Esophagus squamous epithelium (tissue), 5 donors: ENCODE measurements at regions not wholly inside any gene's neighbourhood (a gene's known extent, or its start where the extent isn't known, plus 50 kb on each side); places are given as distances from the start of the nearest gene placed in this dataset.

Experiments
- DNase-seq: peaks from one replicate; lab custom pipeline; 2025; lab: John Stamatoyannopoulos, UW
- H3K27ac ChIP-seq, 4 donors: fragments of 200-600 bp; sonication (generic); one replicate each; pipeline ENCODE4 v1.5.1; 2016 to 2019; ENCODE audit warnings: mild to moderate bottlenecking in 1 of 4
- H3K27me3 ChIP-seq, 4 donors: fragments of 200-600 bp; sonication (generic); 1 replicate in 3 of 4; 2 replicates in 1 of 4; pipeline versions ENCODE4 v1.5.1 to v1.6.0; 2017 to 2021; ENCODE audit warnings: antibody characterized with exemption in 1 of 4
- H3K36me3 ChIP-seq, 3 donors: fragments of 200-600 bp; sonication (generic); one replicate each; pipeline ENCODE4 v1.5.1; 2016 to 2019
- H3K4me1 ChIP-seq, 3 donors: fragments of 200-600 bp; sonication (generic); one replicate each; pipeline ENCODE4 v1.5.1; 2017 to 2019
- H3K4me3 ChIP-seq, 4 donors: fragments of 200-600 bp; sonication (generic); 1 replicate in 3 of 4; 2 replicates in 1 of 4; pipeline ENCODE4 v1.5.1; 2016 to 2019; ENCODE audit warnings: mild to moderate bottlenecking in 2 of 4, moderate library complexity in 1 of 4
- H3K9me3 ChIP-seq, 3 donors: fragments of 200-600 bp; sonication (generic); one replicate each; pipeline ENCODE4 v1.5.1; 2016 to 2019
- CTCF ChIP-seq, 6 experiments: fragments of 450-650 bp in 4 of 6; fragments of 200-600 bp in 2 of 6; sonication (generic) in 2 of 6; IDR thresholded peaks; one replicate each; pipeline ENCODE4 v1.5.1; 2016 to 2019; ENCODE audit warnings: antibody characterized with exemption in 6 of 6, mild to moderate bottlenecking in 4 of 6, moderate library complexity in 4 of 6
- POLR2A ChIP-seq, 4 donors: fragments of 450-650 bp; IDR thresholded peaks; one replicate each; pipeline ENCODE4 v1.6.1; 2017; ENCODE audit warnings: antibody characterized with exemption in 4 of 4, mild to moderate bottlenecking in 4 of 4, moderate library complexity in 3 of 4
- WGBS, 2 donors: methylation state at CpG; one replicate each; pipeline ENCODE4 v1.1.5; 2018; 5-methylcytosine and 5-hydroxymethylcytosine counted together
- intact Hi-C: fragments of 100-400 bp; cut with DNase I; formaldehyde crosslinking; loops from one replicate; pipeline ENCODE4 v1.15.0; 2022
- donor health status: DM: yes; HTN: yes; CAD: no.

DNA sequence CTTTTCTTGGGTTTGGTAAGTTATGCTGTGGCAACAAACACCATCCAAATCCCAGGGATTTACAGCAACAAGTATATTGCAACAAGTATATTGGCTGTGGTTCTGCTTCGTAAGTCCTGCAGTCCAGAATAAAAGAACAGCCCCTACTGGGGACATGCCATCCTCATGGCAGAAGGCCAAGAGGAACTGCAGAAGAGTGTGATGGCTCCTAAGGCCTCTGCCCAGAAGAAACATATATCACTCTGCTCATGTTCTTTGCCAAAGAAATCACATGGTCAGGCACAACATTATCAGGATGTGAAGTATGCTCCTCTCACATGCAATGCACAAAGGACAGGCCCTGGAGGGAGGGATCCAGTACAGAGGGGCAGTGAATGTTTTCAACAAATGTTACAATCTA is 159.6 kb upstream of the TAS2R1 start:
- H3K27ac ChIP-seq, result no peak overlapping the region
- H3K9me3 ChIP-seq, result no peaks in the 10 kb centered on the region
- no peak for DNase-seq
- TF ChIP-seq CTCF (IDR thresholded peaks at IDR 0.05) (no peak), POLR2A (IDR thresholded peaks at IDR 0.05) (no peak)
- 29% methylated on average over 1 of the region's 1 CpG; no CpG with 5 or more reads in 1 of the 2 donors for WGBS, 2 donors
- no peaks in the 10 kb centered on the region for H3K27me3 ChIP-seq
- H3K4me1 ChIP-seq, result no peaks in the 10 kb centered on the region
- H3K36me3 ChIP-seq, result no peaks in the 10 kb centered on the region
- H3K4me3 ChIP-seq, result no peak overlapping the region
- intact Hi-C loops, result no loop called here

- WGBS, 2 donors, result 34 to 49% methylated on average over 8 of the region's 8 CpGs
- no peak overlapping the region for H3K27ac ChIP-seq
- DNase-seq, result no peak
- no peaks in the 10 kb centered on the region for H3K27me3 ChIP-seq
- no peaks in the 10 kb centered on the region for H3K4me1 ChIP-seq
- intact Hi-C loops, result no loop called here
- TF ChIP-seq POLR2A (IDR thresholded peaks at IDR 0.05) (no peak), CTCF (IDR thresholded peaks at IDR 0.05) (no peak)
- no peaks in the 10 kb centered on the region for H3K36me3 ChIP-seq
- H3K4me3 ChIP-seq, result no peak overlapping the region
- H3K9me3 ChIP-seq, result no peaks in the 10 kb centered on the region
These were observed 157.9 kb upstream of the TAS2R1 start for GRCh38 chr5:9787861-9788600.

GRCh38 chr5:9786380-9787360 is 156.5 kb upstream of the TAS2R1 start:
- no peaks in the 10 kb centered on the region for H3K27me3 ChIP-seq
- intact Hi-C loops, result no loop called here
- H3K9me3 ChIP-seq, result no peaks in the 10 kb centered on the region
- WGBS, 2 donors, result 71 to 72% methylated on average over 6 of the region's 6 CpGs
- H3K36me3 ChIP-seq, result no peaks in the 10 kb centered on the region
- no peak for DNase-seq
- no peak overlapping the region for H3K27ac ChIP-seq
- no peak for TF ChIP-seq CTCF (IDR thresholded peaks at IDR 0.05)
- TF ChIP-seq POLR2A (IDR thresholded peaks at IDR 0.05), result no peak
- H3K4me1 ChIP-seq, result no peaks in the 10 kb centered on the region
- H3K4me3 ChIP-seq, result no peak overlapping the region

DNA sequence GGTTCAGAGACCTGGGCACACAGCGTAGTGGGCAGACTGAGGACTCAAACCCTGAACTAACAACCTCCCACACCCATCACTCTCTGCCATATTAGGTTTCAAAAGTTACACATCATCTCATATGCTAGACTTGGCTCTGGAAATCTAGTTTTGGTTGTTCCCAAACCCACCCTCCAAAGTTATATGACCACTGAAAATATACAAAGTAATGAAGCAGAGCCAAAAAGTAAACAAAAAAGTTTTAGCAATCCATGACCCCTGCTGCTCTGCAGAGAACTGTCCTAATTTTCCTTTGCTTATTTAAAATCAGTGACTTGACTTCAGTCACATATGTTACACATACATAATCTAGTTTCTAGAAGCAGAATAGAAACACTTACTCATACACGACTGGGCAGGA is 155.6 kb upstream of the TAS2R1 start:
- Histone ChIP-seq H3K36me3 (no peaks in the 10 kb centered on the region), H3K27me3 (no peaks in the 10 kb centered on the region), H3K27ac (no peak overlapping the region), H3K4me1 (no peaks in the 10 kb centered on the region), H3K4me3 (no peak overlapping the region), H3K9me3 (no peaks in the 10 kb centered on the region)
- 52 to 72% methylated on average over 2 of the region's 2 CpGs for WGBS, 2 donors
- no peak for DNase-seq
- TF ChIP-seq POLR2A (IDR thresholded peaks at IDR 0.05) (no peak), CTCF (IDR thresholded peaks at IDR 0.05) (no peak)
- intact Hi-C loops, result no loop called here

DNA sequence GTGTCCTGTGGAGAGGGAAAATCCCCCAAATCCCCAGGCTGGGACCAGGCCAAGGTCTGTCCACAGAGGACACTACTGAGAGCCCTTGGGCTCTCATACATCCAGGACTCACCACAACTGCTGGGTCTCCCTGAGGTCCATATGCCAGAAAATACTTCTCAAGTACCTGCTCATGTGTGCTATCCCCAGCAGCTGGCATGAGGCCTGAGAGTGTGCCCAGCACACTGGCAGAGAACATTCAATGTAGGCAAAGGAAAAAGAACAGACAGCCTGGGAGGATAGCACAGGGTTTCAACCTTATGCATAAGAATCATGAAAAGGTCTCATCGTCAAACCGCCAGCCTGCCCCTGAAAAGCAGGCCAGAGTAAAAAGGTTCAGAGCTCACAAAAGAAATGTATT is 154.1 kb upstream of the TAS2R1 start:
- H3K27ac ChIP-seq, result no peak overlapping the region
- no peaks in the 10 kb centered on the region for H3K9me3 ChIP-seq
- intact Hi-C loops, result no loop called here
- TF ChIP-seq CTCF (IDR thresholded peaks at IDR 0.05) (no peak), POLR2A (IDR thresholded peaks at IDR 0.05) (no peak)
- whole genome bisulfite sequencing, 2 donors, result 100% methylated on average over 2 of the region's 2 CpGs
- H3K4me3 ChIP-seq, result no peak overlapping the region
- no peaks in the 10 kb centered on the region for H3K4me1 ChIP-seq
- no peaks in the 10 kb centered on the region for H3K27me3 ChIP-seq
- H3K36me3 ChIP-seq, result no peaks in the 10 kb centered on the region
- DNase-seq, result no peak
